ENCODE measurements at regions not wholly inside any gene's neighbourhood (a gene's known extent, or its start where the extent isn't known, plus 50 kb on each side); places are given as distances from the start of the nearest gene placed in this dataset.

- ChIA-PET POLR2A (no interaction called here), CTCF (no interaction called here)
- H3K27me3 Mint-ChIP-seq (ENCODE audit: insufficient read depth, unreplicated experiment), result peaks cover 7% of the 10 kb centered on the region
- intact Hi-C loops (cut with micrococcal nuclease; ENCODE audit: unreplicated experiment), result no loop called here
- H3K4me3 ChIP-seq (ENCODE audit: low read depth, low read length), result no peak overlapping the region
- TF ChIP-seq, protein P1, sequence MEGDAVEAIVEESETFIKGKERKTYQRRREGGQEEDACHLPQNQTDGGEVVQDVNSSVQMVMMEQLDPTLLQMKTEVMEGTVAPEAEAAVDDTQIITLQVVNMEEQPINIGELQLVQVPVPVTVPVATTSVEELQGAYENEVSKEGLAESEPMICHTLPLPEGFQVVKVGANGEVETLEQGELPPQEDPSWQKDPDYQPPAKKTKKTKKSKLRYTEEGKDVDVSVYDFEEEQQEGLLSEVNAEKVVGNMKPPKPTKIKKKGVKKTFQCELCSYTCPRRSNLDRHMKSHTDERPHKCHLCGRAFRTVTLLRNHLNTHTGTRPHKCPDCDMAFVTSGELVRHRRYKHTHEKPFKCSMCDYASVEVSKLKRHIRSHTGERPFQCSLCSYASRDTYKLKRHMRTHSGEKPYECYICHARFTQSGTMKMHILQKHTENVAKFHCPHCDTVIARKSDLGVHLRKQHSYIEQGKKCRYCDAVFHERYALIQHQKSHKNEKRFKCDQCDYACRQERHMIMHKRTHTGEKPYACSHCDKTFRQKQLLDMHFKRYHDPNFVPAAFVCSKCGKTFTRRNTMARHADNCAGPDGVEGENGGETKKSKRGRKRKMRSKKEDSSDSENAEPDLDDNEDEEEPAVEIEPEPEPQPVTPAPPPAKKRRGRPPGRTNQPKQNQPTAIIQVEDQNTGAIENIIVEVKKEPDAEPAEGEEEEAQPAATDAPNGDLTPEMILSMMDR (IDR thresholded peaks at IDR 0.05; ENCODE audit: insufficient read depth in 1 of 2, low read depth in 1 of 2, low read length in 1 of 2, severe bottlenecking in 1 of 2, unreplicated experiment in 1 of 2), result no peak
- H3K9me3 ChIP-seq, result no peaks in the 10 kb centered on the region
- no peaks in the 10 kb centered on the region for H3K27me3 ChIP-seq (replicated peaks; ENCODE audit: control insufficient read depth, insufficient read depth, low read length)
- H3K36me3 ChIP-seq (ENCODE audit: control insufficient read depth, insufficient read depth, low read length), result no peaks in the 10 kb centered on the region
- no peaks in the 10 kb centered on the region for H3K9me3 Mint-ChIP-seq (ENCODE audit: unreplicated experiment)
- no peaks in the 10 kb centered on the region for H3K4me1 Mint-ChIP-seq (ENCODE audit: low read depth, unreplicated experiment)
- H3K4me1 ChIP-seq, result no peaks in the 10 kb centered on the region
- no peaks in the 10 kb centered on the region for H3K36me3 Mint-ChIP-seq (ENCODE audit: insufficient read depth, unreplicated experiment)
- DNase-seq, result no peak
- BruUV-seq (replicated peaks), result no TSS peak
- H3K27ac Mint-ChIP-seq (ENCODE audit: unreplicated experiment), result no peak overlapping the region
- no peak overlapping the region for H3K4me3 Mint-ChIP-seq (ENCODE audit: unreplicated experiment)
Measured at GRCh38 chr16:16884451-16884850, 505.5 kb downstream of the NPIPA7 start.

GRCh38 chr16:16887193-16887592, 508.3 kb downstream of the NPIPA7 start:
- ChIA-PET POLR2A (no interaction called here), CTCF (no interaction called here)
- no peaks in the 10 kb centered on the region for H3K4me1 ChIP-seq
- no peaks in the 10 kb centered on the region for H3K36me3 ChIP-seq (ENCODE audit: control insufficient read depth, insufficient read depth, low read length)
- H3K27me3 Mint-ChIP-seq (ENCODE audit: insufficient read depth, unreplicated experiment), result peaks cover 6% of the 10 kb centered on the region
- H3K4me3 Mint-ChIP-seq (ENCODE audit: unreplicated experiment), result no peak overlapping the region
- no peaks in the 10 kb centered on the region for H3K27me3 ChIP-seq (replicated peaks; ENCODE audit: control insufficient read depth, insufficient read depth, low read length)
- no peaks in the 10 kb centered on the region for H3K36me3 Mint-ChIP-seq (ENCODE audit: insufficient read depth, unreplicated experiment)
- no peak for DNase-seq
- no peak overlapping the region for H3K27ac Mint-ChIP-seq (ENCODE audit: unreplicated experiment)
- intact Hi-C loops (cut with micrococcal nuclease; ENCODE audit: unreplicated experiment), result no loop called here
- BruUV-seq (replicated peaks), result no TSS peak
- H3K4me1 Mint-ChIP-seq (ENCODE audit: low read depth, unreplicated experiment), result no peaks in the 10 kb centered on the region
- TF ChIP-seq, protein P1 (IDR thresholded peaks at IDR 0.05; ENCODE audit: insufficient read depth in 1 of 2, low read depth in 1 of 2, low read length in 1 of 2, severe bottlenecking in 1 of 2, unreplicated experiment in 1 of 2), result no peak
- no peaks in the 10 kb centered on the region for H3K9me3 Mint-ChIP-seq (ENCODE audit: unreplicated experiment)
- H3K4me3 ChIP-seq (ENCODE audit: low read depth, low read length), result no peak overlapping the region
- H3K9me3 ChIP-seq, result no peaks in the 10 kb centered on the region

GRCh38 chr16:16890964-16891363, 512.0 kb downstream of the NPIPA7 start:
- TF ChIP-seq, protein P1 (IDR thresholded peaks at IDR 0.05; ENCODE audit: insufficient read depth in 1 of 2, low read depth in 1 of 2, low read length in 1 of 2, severe bottlenecking in 1 of 2, unreplicated experiment in 1 of 2), result no peak
- no peaks in the 10 kb centered on the region for H3K36me3 ChIP-seq (ENCODE audit: control insufficient read depth, insufficient read depth, low read length)
- Mint-ChIP-seq H3K4me3 (ENCODE audit: unreplicated experiment) (no peak overlapping the region), H3K27me3 (ENCODE audit: insufficient read depth, unreplicated experiment) (peaks cover 15% of the 10 kb centered on the region), H3K27ac (ENCODE audit: unreplicated experiment) (no peak overlapping the region), H3K4me1 (ENCODE audit: low read depth, unreplicated experiment) (no peaks in the 10 kb centered on the region), H3K9me3 (ENCODE audit: unreplicated experiment) (no peaks in the 10 kb centered on the region), H3K36me3 (ENCODE audit: insufficient read depth, unreplicated experiment) (no peaks in the 10 kb centered on the region)
- no peaks in the 10 kb centered on the region for H3K9me3 ChIP-seq
- H3K4me1 ChIP-seq, result no peaks in the 10 kb centered on the region
- ChIA-PET POLR2A (no interaction called here), CTCF (no interaction called here)
- no peak for DNase-seq
- no peak overlapping the region for H3K4me3 ChIP-seq (ENCODE audit: low read depth, low read length)
- H3K27me3 ChIP-seq (replicated peaks; ENCODE audit: control insufficient read depth, insufficient read depth, low read length), result no peaks in the 10 kb centered on the region
- no TSS peak for BruUV-seq (replicated peaks)
- intact Hi-C loops (cut with micrococcal nuclease; ENCODE audit: unreplicated experiment), result no loop called here
